NCI-H510A (cell line): ENCODE measurements at regions not wholly inside any gene's neighbourhood (a gene's known extent, or its start where the extent isn't known, plus 50 kb on each side); places are given as distances from the start of the nearest gene placed in this dataset.
A peak's percentile ranks its signal among the peaks of the same experiment; 100 is the strongest.

Experiments
- DNase-seq: peaks from one replicate; lab custom pipeline; 2025; lab: John Stamatoyannopoulos, UW

DNA sequence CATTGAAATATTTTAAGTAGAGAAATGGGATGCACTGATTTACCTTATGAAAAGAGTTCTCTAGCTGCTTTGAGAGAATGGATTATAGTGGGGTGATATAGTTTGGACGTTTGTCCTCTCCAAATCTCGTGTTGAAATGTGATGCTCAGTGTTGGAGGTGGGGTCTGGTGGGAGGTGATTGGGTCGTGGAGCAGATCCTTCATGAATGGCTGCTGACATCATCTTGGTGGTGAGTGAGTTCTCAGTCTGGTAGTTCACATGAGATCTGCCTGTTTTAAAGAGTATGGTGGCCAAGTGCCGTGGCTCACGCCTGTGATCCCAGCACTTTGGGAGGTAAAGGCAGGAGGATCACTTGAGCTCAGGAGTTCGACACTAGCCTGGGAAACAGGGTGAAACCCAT is 58.7 kb upstream of the SH3RF3 start:
- no peak for DNase-seq

DNA sequence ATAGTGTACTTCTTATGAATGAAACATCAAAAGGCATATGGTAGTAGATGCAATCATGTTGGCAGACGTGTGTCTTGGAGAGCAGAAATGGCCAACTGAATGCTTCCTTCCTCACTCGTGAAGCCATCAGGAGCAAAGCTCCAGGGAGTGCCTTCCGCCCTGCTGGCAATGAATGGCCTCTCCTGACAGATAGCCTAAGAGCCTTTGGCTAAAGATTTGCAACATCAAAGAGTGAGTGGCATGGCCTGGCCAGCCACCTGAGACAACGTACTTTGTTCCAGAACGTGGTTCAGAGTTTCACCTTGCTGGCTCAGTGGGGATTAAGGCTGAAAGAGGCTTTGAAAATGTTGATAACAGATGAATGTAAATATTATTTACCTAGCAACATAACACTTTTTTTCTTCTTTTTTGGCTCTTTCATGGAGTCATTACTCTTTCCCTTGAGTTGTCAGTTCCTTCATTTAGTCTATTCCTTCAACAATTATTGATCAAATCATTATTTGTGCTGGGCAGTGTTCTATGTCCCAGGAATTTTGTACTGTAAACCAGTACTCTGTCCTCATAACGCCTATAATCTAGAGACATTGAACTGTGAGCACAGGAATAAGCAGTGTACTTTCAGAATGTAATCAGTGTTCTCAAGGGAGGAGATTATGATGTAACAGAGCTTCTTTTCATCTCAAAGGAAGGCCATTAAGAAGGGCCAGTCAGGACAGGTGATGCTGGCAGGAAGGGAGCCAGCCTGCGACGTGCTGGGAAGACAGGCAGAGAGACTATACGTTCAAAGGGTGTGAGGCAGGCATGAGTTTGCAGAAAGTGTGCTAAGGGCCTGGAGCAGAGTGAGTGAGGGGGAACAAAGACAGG is 59.4 kb upstream of the SH3RF3 start:
- DNase-seq: no peak

DNA sequence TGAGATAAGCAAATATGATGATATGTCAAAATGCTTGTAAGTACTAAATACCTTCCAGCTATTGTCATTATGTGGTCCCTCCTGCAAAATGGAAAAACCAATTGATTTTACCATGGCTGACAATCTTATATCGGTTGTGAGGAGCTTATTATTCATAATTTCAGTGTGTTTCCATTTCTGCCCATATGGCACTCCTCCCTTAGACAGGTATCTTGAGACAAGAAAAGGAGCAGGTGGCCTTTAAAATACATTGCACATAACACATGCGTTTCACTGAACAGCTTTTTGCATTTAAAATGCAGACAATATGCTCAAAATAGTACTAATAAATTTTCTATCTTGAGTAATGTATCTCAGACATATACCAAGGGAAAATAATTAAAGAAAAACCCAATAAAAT is 60.2 kb upstream of the SH3RF3 start:
- no peak for DNase-seq

DNA sequence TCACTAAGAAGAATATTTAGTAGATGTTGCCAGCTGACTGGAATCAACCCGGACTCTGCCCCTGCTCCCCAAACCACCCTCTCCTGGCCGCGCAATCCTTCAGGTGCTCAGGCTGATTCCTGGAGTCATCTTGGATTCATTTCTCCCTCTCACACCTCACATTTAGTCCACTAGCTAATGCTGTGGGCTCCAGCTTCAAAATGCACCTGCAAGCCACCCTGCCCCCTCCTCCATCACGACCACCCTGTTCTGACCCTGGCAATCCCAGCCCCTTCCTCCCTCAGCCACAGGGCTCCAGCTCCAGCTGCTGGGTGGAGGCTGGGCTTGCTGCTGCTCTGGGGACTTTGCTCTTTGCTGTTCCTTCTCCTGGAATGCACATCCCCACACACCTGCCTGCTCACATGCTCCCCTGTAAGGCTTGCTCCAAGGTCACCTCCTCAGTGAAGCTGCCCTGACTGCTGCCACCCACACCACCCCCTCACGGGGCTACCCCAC is 61.3 kb upstream of the SH3RF3 start:
- DNase-seq: no peak

DNA sequence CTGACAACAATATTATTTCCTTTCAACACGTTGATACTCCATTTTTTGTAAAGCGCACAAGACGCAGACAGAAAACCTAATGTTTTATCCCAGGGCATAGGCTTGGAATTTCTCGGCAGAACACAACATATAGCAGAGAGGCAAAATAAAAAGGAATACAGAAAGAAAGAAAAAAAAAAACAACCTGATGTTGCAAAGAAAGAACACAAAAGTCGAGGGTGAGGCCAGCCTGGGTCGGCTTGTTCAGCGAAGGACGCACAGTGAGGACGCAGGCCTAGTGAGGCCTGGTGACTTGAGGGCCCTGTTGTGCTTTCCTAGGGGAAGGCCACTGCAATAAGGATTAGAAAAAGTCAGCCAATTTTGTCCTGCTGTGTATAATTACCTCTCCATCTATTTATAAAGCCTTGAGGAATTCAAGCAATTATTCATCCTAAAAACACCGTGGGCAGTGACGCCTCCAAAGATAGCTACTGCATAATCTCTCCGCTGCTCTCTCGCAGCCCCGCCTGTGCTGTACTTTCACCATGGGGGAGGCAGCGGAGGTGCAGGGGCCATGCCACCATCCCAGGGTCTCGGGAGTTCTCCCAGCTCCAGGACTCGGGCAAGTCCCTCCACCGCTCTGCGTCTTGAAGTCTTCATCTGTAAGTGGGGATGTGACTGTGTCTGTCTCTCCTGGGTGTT is 61.9 kb upstream of the SH3RF3 start:
- no peak for DNase-seq

DNA sequence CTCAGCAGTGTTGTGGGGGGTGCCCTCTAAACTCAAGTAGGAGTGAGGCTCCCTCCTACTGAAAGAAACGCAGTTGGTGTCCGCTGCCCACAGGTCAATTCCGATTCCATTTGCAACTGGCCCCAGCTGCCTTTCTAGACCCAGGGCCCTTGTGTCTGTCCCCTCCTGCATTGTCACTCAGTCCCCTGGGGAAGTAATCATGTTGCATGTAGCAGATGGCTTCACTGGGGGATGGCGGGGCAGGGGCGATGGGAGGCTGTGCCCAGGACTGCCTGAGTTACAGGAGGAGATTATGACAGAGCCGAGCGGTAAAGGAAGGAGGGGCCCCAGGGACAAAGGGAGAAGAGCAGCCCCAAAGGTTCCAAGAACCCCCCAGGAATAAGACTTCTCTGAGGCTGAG is 62.5 kb upstream of the SH3RF3 start:
- DNase-seq: no peak

DNA sequence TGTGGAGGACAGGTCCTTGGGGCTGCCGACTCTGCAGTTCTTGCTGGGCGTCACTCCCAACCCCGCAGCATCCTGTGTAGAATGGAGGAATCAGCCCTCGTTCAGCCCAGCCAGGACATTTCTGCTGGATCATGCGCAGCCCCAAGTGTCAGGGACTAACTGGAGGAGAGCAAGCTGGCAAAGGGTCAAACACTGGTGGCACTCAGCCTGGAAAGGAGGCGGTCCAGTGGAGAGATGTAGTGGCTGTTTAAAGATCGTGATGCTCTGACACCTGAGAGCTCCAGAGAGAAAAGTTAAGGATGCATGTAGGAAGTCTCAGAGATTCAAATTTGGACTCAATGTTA is 63.6 kb upstream of the SH3RF3 start:
- DNase-seq: no peak

DNA sequence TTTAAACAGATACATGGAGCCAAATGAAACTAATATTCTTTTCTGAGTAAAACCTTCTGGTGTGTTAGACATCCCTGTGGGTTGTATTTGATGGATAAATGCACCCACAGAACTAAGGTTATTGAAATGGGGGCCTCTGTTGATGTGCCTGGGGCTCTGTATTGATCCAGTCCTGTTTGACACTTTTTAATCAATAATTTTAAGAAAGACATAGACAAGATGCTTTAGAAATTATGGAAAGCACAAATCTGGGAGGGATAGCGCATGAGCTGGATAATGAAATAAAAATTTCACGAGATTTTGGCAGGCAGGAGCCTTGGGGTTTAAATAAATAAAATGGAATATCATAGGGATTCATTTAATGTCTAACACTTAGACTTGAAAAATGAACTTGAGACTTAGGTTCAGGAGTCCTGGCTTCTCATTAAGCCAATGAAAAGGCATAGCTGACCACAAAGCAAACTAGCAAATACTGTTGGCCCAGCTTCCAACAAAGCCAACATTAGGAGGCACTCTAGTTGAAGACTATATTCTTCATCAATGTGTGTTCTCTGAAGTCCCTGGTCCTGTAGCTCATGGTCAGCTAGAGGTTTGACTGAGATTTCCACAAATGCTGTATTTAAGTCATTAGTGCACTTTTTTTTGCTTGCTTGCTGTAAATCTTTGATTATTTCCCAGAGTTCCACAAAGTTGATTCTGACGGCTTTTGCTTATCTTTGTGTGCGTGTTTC is 64.2 kb upstream of the SH3RF3 start:
- no peak for DNase-seq

DNA sequence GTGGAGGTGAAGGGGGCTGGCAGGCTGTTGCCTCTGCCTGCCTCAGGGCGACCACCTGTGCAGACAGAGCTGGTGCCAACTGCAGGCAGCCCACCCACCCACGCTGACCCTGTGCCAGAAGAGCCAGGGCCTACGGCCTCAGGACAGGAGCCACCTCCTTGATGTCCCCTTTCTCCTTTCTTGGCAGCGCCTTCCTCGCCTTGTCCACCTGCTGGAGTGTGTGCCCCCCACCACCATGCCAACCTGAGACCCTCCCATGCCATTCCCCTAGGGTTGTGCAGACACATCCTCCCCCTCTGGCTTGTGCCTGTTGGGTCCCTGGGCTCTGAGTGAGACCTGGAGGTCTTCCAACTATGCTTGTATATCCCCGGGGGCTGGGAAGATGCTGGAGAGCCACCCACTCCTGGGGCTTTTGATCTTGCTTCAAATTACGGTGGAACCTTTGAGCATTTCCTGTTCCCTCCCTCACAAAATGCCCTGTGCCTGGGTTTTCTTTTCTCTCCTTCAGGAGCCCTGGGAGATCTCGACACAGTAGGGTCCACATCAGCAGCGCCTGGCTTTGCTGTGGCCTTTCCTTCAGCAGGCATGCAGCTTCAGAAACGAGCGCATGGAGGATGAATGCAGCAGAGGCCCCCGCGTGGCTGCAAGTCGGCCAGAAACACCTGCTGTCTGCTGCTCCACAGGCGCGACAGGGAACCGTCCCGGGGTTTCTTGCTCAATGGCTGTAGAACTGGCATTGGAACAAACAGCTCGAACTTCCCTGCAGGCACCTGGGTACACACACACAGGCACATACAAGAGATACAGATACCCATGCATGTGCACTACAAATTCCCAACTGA is 65.9 kb upstream of the SH3RF3 start:
- peak; percentile 17 for DNase-seq

DNA sequence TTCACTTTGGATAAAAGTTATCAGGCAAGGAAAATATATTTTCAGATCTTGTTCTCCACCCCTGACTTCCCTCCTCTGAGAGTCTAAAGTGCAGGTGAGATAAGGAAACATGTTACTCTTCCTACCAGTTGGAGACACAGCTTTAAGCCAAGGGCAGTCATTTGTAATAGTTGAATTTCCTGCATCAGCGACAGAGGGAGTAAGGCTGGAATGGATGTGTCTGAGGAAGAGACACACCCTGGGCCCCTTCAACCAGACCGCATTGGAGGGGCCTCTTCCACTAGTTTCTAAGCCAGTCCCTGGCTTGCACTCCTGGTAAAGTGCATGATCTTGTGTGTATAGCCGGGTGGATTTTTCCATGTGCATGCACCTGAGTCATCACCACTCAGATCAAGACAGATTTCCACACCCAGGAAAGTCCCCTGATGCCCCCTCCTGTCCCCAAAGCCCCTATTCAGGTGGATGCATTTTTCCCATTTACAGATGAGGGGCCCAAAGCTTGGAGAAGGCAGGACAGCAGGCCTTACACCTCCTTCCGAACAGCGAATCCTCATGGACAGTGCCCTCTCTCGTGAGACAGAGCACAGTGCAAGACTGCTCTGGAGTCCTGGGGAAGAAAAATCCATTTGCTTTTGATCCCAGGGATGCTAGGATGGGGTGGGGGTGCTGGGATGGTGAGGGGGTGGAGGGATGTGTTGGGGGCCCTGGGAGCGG is 66.7 kb upstream of the SH3RF3 start:
- DNase-seq: no peak

DNA sequence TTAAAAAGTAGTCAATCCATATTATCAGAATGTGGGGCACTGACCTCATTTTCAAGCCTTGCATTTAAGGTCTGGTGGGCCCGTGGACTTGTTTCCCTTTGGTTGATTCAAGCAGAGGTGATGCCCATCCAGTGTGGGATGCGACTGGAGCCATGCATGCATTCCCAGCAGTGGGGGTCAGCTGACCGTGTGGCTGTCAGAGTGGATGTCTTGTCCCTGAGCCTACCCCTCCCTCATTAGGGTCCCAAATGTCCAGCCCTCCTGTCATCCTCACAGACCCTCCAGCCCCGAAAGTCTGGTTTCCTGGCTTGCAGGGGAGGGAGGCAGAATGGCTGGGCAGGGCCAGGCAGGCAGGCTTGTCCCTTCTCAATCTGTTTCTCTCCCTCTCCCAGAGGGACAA is 67.3 kb upstream of the SH3RF3 start:
- no peak for DNase-seq

DNA sequence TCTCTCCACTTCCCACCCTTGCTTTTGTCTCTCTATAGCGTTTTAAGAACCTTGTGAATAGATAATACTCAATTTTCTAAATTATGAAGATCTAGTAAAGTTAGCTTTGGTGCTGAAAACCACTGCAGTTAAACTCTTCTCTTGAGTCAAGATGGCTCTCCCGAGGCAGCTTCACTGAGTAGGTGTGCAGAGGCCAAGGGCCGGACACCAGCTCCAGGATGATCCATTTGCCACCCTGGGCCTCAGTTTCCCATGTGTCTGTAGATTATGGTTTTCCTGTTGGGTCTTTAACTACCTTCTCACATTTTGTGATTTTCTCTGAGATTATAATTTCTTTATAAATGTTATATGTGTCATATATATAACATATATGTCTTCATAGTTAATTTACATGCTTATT is 68.5 kb upstream of the SH3RF3 start:
- DNase-seq: no peak

DNA sequence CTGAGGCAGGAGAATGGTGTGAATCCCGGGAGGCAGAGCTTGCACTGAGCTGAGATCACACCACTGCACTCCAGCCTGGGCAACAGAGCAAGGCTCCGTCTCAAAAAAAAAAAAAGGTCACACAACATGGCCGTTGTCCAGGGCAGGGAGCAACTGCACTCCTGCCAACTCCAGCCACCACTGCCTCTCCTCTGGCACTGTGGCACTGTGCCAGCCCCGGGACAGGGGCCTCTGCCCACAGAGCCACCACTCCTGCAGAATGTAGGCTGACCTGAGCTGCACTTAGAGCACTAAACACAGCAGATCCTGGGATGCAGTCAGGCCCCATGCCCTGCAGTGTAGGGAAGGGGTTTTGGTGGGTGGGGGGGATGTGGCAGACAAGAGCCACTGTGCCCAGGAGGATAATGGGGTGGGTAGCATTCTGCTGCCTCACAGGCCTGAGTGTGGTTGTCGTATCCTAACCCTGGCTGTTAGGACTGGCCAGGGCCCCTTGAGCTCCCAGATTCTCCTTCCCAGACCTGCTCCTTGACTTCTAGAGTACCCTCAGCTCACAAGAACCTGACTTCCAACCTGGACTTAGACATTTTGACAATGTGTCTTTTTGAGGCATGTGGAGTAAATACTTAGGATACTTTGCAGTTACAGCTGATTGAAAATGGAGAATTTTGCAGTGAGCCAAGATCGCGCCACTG is 69.4 kb upstream of the SH3RF3 start:
- no peak for DNase-seq

DNA sequence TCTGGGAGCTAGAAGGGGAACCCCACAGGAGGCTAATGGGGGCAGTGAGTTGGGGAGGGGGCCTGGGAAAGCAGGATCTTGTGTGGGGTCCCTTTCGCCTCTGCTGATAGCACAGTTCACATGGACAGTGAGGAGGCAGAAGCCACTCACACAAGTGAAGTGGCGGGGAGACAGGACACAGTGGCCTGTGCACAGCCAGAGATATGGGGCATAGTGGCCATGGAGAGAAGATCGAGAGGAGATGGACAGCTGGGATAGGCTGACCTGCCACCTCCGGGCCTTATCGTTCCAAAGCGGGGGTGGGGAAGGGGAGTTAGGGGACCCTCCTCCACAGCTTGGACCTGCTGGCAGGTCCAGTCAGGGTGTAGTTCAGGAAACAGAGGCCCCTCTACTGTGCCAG is 69.8 kb upstream of the EDAR start:
- DNase-seq: no peak

DNA sequence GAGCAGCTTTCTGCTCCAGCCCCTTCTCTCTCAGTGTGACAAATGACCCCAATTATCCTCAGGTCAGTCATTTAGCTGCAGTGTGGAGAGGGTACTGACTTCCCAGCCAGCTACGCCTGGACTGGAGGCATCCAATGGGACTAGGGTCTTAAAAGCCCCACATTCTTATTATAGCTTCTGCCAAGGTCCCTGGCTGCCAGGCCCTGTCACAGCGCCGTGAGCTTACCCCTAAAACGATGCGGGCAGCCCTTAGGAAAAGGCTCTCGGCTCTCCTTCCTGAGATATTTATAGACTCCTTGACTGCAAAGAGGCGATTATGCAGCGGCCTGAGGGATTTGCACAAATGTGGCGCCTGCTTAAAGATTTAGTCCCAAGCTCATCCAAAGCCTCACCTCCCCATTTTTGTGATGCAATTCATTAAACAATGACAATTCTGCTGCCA is 69.2 kb upstream of the EDAR start:
- DNase-seq: no peak

DNA sequence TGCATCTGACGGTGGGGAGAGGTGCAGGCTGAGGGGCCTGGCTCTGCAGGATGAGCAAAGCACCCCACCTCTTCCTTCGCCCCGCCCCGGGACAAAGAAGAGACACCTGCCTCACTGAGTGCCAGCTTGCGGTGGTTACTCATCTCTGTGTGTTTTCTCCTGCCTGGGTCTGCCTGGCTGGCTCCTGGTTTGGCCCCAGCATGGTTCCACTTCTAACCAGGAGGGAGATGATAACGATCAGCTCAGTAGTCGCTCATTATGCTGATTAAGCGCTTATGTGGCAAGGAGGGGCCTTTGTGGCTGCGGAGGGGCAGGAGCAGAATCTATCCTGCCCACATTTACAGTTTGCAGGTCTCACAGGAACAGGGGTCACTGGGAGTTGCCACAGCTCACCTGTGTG is 68.7 kb upstream of the EDAR start:
- no peak for DNase-seq

DNA sequence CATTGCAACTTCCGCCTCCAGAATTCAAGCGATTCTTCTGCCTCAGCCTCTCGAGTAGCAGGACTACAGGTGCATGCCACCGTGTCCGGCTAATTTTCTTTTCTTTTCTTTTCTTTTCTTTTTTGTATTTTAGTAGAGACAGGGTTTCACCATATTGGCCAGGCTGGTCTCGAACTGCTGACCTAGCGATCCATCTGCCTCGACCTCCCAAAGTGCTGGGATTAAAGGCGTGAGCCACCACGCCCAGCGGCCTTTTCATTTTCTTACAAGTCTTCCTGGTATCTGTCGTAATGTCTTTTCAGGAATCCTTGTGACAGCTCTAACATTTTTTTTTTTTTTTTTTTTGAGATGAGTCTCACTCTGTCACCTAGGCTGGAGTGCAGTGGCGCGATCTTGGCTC is 66.4 kb upstream of the EDAR start:
- no peak for DNase-seq

DNA sequence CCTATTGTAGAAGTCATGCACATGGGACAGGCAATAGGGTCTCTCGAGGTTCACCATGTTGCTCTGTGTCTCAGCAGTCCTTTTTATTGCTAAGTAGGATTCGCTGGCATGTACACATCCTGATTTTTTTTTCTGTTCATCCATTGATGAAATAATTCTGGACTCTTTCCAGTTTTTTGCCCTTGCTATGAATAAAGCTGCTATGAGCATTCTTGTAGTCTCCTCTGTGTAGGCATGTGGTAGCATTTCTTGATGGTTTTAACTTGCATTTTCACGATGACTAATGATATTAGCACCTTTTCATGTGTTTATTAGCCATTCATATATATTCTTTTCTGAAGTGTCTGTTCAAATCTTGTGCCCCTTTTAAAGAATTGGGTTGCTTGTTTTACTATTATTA is 65.8 kb upstream of the EDAR start:
- DNase-seq: no peak

DNA sequence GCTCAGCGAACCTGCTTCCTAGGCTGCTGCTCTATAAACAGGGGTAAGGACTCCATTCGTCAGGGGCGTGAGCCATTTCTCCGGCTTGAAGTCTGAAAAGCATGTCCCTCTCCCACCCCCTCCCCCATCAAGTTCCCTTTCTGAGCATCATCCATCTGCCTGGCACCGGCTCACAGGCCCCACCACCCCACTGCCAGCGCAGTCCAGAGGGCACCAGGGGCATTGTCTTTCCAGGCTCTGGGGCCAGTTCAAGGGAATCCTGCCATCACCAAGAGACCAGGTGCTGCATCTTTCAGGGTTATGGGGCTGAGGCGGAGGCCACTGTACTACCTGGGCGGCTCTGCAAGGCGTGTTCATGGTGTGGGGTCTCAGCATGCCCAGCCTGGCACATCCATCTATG is 64.7 kb upstream of the EDAR start:
- no peak for DNase-seq

DNA sequence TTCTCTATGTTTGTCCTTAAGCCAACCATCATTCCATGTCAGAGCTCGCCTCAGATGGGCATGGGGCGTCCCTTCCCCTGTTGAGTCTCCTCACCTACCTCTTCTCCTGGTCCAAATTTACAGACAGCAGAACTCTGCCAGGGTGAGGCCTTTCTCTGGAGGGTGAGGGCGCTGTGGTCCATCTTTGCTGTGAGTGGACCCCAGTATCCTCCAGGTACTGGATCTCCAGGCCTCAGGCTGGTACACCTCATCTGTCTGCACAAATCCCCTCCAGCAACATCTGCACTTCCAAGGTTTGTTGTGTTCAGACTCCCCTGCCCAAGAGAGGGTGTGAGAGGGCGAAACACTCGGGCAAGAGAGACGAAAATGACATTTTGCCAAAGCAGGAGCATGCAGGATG is 63.9 kb upstream of the EDAR start:
- no peak for DNase-seq

DNA sequence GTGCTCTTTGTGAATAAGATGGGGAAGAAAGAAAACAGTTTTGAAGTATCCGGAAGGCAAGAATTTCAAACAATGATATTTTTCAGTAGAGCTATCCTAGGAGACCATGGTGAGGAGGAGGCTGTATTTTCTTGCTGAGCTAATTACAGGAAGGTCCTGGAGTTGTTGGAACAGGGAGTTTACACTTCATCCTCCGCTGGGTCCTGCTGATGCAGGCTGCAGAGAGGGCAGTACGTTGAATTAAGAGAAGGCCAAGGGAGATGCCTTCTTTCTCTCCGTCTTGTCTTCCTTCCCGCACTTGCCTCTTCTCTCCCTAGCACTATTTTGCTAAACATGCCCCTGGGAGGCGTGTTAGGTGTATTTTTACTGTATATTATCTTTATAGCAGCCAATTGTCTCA is 60.0 kb upstream of the EDAR start:
- DNase-seq: no peak
